MG63 (cell line): ENCODE measurements at regions not wholly inside any gene's neighbourhood (a gene's known extent, or its start where the extent isn't known, plus 50 kb on each side); places are given as distances from the start of the nearest gene placed in this dataset.

ENCODE experiments used
- DNase-seq: peaks from one replicate; pipeline ENCODE4 v3.0.0-alpha.2; 2020
- H3K27me3 ChIP-seq: fragments of 250-450 bp; sonication (Bioruptor Pico); 2 replicates; pipeline ENCODE4 v1.5.1; 2020; ENCODE audit warnings: mild to moderate bottlenecking, moderate library complexity
- H3K36me3 ChIP-seq: fragments of 250-450 bp; sonication (Bioruptor Pico); 2 replicates; pipeline ENCODE4 v1.5.1; 2020; ENCODE audit warnings: mild to moderate bottlenecking, moderate library complexity
- H3K4me3 ChIP-seq: fragments of 250-450 bp; sonication (Bioruptor Pico); 2 replicates; pipeline ENCODE4 v1.5.1; 2020; ENCODE audit warnings: mild to moderate bottlenecking, moderate library complexity
- H3K9me3 ChIP-seq: fragments of 250-450 bp; sonication (Bioruptor Pico); 2 replicates; pipeline ENCODE4 v1.5.1; 2020; ENCODE audit warnings: mild to moderate bottlenecking, moderate library complexity

- no peak for DNase-seq
- H3K36me3 ChIP-seq, result no peaks in the 10 kb centered on the region
- no peaks in the 10 kb centered on the region for H3K9me3 ChIP-seq
- H3K4me3 ChIP-seq, result no peak overlapping the region
- H3K27me3 ChIP-seq, result no peaks in the 10 kb centered on the region
These were observed 295.1 kb downstream of the SMOC2 start for GRCh38 chr6:168736039-168736438.

GRCh38 chr6:168735268-168735949 lies 294.4 kb downstream of the SMOC2 start:
- no peak overlapping the region for H3K4me3 ChIP-seq
- H3K36me3 ChIP-seq, result no peaks in the 10 kb centered on the region
- H3K27me3 ChIP-seq, result no peaks in the 10 kb centered on the region

GRCh38 chr6:168734523-168734922 lies 293.5 kb downstream of the SMOC2 start:
- no peaks in the 10 kb centered on the region for H3K9me3 ChIP-seq
- H3K27me3 ChIP-seq, result no peaks in the 10 kb centered on the region
- no peaks in the 10 kb centered on the region for H3K36me3 ChIP-seq
- DNase-seq, result no peak
- H3K4me3 ChIP-seq, result no peak overlapping the region

More at GRCh38 chr6:168735268-168735949, 294.4 kb downstream of the SMOC2 start:
- H3K9me3 ChIP-seq, result no peaks in the 10 kb centered on the region
- no peak for DNase-seq

GRCh38 chr6:168732676-168733075 lies 291.7 kb downstream of the SMOC2 start:
- Histone ChIP-seq H3K4me3 (no peak overlapping the region), H3K27me3 (no peaks in the 10 kb centered on the region), H3K36me3 (no peaks in the 10 kb centered on the region), H3K9me3 (no peaks in the 10 kb centered on the region)
- DNase-seq, result no peak

GRCh38 chr6:168730931-168731716 lies 290.1 kb downstream of the SMOC2 start:
- DNase-seq, result no peak
- Histone ChIP-seq H3K27me3 (no peaks in the 10 kb centered on the region), H3K36me3 (no peaks in the 10 kb centered on the region), H3K9me3 (no peaks in the 10 kb centered on the region), H3K4me3 (no peak overlapping the region)

- no peak for DNase-seq
- Histone ChIP-seq H3K36me3 (no peaks in the 10 kb centered on the region), H3K9me3 (no peaks in the 10 kb centered on the region), H3K4me3 (no peak overlapping the region), H3K27me3 (no peaks in the 10 kb centered on the region)
These were observed 287.1 kb downstream of the SMOC2 start for GRCh38 chr6:168728056-168728455.

GRCh38 chr6:168726312-168726856 lies 285.4 kb downstream of the SMOC2 start:
- Histone ChIP-seq H3K4me3 (no peak overlapping the region), H3K9me3 (no peaks in the 10 kb centered on the region), H3K27me3 (no peaks in the 10 kb centered on the region), H3K36me3 (no peaks in the 10 kb centered on the region)
- DNase-seq, result no peak

- Histone ChIP-seq H3K27me3 (no peaks in the 10 kb centered on the region), H3K36me3 (no peaks in the 10 kb centered on the region), H3K4me3 (no peak overlapping the region), H3K9me3 (no peaks in the 10 kb centered on the region)
- no peak for DNase-seq
These were observed 284.8 kb downstream of the SMOC2 start for GRCh38 chr6:168725802-168726201.

- H3K27me3 ChIP-seq, result no peaks in the 10 kb centered on the region
- no peak for DNase-seq
- no peaks in the 10 kb centered on the region for H3K9me3 ChIP-seq
- H3K4me3 ChIP-seq, result no peak overlapping the region
- H3K36me3 ChIP-seq, result no peaks in the 10 kb centered on the region
These were observed 283.9 kb downstream of the SMOC2 start for GRCh38 chr6:168724669-168725570.

- Histone ChIP-seq H3K4me3 (no peak overlapping the region), H3K9me3 (no peaks in the 10 kb centered on the region), H3K36me3 (no peaks in the 10 kb centered on the region), H3K27me3 (no peaks in the 10 kb centered on the region)
- no peak for DNase-seq
These were observed 283.0 kb downstream of the SMOC2 start for GRCh38 chr6:168724033-168724432.

- no peaks in the 10 kb centered on the region for H3K36me3 ChIP-seq
- no peak for DNase-seq
- H3K4me3 ChIP-seq, result no peak overlapping the region
- no peaks in the 10 kb centered on the region for H3K27me3 ChIP-seq
- no peaks in the 10 kb centered on the region for H3K9me3 ChIP-seq
These were observed 281.4 kb downstream of the SMOC2 start for GRCh38 chr6:168722397-168722796.

- DNase-seq, result no peak
- Histone ChIP-seq H3K9me3 (no peaks in the 10 kb centered on the region), H3K27me3 (no peaks in the 10 kb centered on the region), H3K36me3 (no peaks in the 10 kb centered on the region), H3K4me3 (no peak overlapping the region)
These were observed 280.6 kb downstream of the SMOC2 start for GRCh38 chr6:168721571-168721970.

- no peaks in the 10 kb centered on the region for H3K36me3 ChIP-seq
- no peaks in the 10 kb centered on the region for H3K27me3 ChIP-seq
- no peaks in the 10 kb centered on the region for H3K9me3 ChIP-seq
- H3K4me3 ChIP-seq, result no peak overlapping the region
- no peak for DNase-seq
These were observed 278.9 kb downstream of the SMOC2 start for GRCh38 chr6:168719901-168720300.

GRCh38 chr6:168718821-168719475 lies 278.0 kb downstream of the SMOC2 start:
- Histone ChIP-seq H3K27me3 (no peaks in the 10 kb centered on the region), H3K9me3 (no peaks in the 10 kb centered on the region), H3K4me3 (no peak overlapping the region), H3K36me3 (no peaks in the 10 kb centered on the region)
- DNase-seq, result no peak
